ENCODE measurements at regions not wholly inside any gene's neighbourhood (a gene's known extent, or its start where the extent isn't known, plus 50 kb on each side); places are given as distances from the start of the nearest gene placed in this dataset.
"Not testable (repeated sequence)": the region's sequence is repeated elsewhere in the genome, so short reads cannot be mapped to it uniquely, and the experiment has no call there.

GRCh38 chr2:176892676-176893226, 319.8 kb upstream of the HNRNPA3 start:
- no peak overlapping the region for H3K4me3 ChIP-seq
- H3K4me1 ChIP-seq = no peaks in the 10 kb centered on the region
- peaks cover 0 to 19% (median 0%) of the 10 kb centered on the region in 7 donors for H3K27me3 ChIP-seq
- no peaks in the 10 kb centered on the region for H3K36me3 ChIP-seq
- 83 to 85% methylated on average over 2 of the region's 2 CpGs for WGBS, 2 donors
- TF ChIP-seq, protein P1, sequence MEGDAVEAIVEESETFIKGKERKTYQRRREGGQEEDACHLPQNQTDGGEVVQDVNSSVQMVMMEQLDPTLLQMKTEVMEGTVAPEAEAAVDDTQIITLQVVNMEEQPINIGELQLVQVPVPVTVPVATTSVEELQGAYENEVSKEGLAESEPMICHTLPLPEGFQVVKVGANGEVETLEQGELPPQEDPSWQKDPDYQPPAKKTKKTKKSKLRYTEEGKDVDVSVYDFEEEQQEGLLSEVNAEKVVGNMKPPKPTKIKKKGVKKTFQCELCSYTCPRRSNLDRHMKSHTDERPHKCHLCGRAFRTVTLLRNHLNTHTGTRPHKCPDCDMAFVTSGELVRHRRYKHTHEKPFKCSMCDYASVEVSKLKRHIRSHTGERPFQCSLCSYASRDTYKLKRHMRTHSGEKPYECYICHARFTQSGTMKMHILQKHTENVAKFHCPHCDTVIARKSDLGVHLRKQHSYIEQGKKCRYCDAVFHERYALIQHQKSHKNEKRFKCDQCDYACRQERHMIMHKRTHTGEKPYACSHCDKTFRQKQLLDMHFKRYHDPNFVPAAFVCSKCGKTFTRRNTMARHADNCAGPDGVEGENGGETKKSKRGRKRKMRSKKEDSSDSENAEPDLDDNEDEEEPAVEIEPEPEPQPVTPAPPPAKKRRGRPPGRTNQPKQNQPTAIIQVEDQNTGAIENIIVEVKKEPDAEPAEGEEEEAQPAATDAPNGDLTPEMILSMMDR (IDR thresholded peaks at IDR 0.05) = no peak
- intact Hi-C loops (cut with DNase I) = no loop called here
- DNase-seq (no peak), ATAC-seq (no peak)
- H3K9me3 ChIP-seq = no peaks in the 10 kb centered on the region
- H3K27ac ChIP-seq = no peak overlapping the region

GRCh38 chr2:176895158-176895557, 317.4 kb upstream of the HNRNPA3 start:
- Histone ChIP-seq H3K36me3 (no peaks in the 10 kb centered on the region), H3K27me3 (peaks cover 0 to 6% (median 0%) of the 10 kb centered on the region in 7 donors), H3K4me1 (no peaks in the 10 kb centered on the region), H3K4me3 (no peak overlapping the region), H3K27ac (no peak overlapping the region), H3K9me3 (peaks cover 0 to 9% (median 0%) of the 10 kb centered on the region in 11 donors)
- no peak for ATAC-seq
- TF ChIP-seq, protein P1 (IDR thresholded peaks at IDR 0.05) = no peak
- DNase-seq = no peak
- 81 to 82% methylated on average over 2 of the region's 2 CpGs for WGBS, 2 donors
- intact Hi-C loops (cut with DNase I) = no loop called here

GRCh38 chr2:176902454-176902853, 310.1 kb upstream of the HNRNPA3 start:
- Histone ChIP-seq H3K4me3 (no peak overlapping the region), H3K9me3 (peaks cover 0 to 9% (median 0%) of the 10 kb centered on the region in 11 donors), H3K27ac (no peak overlapping the region), H3K4me1 (no peaks in the 10 kb centered on the region), H3K27me3 (peaks cover 0 to 4% (median 0%) of the 10 kb centered on the region in 7 donors), H3K36me3 (no peaks in the 10 kb centered on the region)
- no peak for ATAC-seq
- TF ChIP-seq, protein P1 (IDR thresholded peaks at IDR 0.05) = no peak
- 75 to 77% methylated on average over 4 of the region's 4 CpGs for WGBS, 2 donors
- no peak for DNase-seq
- intact Hi-C loops (cut with DNase I) = no loop called here

DNA sequence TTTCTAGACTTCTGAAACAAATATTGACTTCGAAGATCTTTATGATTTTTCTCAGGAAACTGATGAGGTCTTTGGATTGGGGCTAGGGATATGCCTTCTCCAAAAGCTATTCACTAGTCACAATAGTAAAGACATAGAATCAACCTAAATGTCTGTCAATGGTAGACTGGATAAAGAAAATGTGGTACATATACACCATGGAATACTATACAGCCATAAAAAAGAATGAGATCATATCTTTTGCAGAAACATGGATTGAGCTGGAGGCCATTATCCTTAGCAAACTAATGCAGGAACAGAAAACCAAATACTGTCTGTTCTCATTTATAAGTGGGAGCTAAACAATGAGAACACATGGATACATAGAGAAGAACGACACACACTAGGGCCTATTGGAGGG, 308.5 kb upstream of the HNRNPA3 start:
- H3K27me3 ChIP-seq; H3K27ac ChIP-seq; H3K36me3 ChIP-seq; DNase-seq; ATAC-seq; H3K9me3 ChIP-seq; H3K4me1 ChIP-seq; H3K4me3 ChIP-seq; intact Hi-C loops (cut with DNase I): not testable (repeated sequence)
- 69 to 95% methylated on average over 2 of the region's 2 CpGs for WGBS, 2 donors

GRCh38 chr2:176907341-176907740, 305.3 kb upstream of the HNRNPA3 start:
- TF ChIP-seq, protein P1 (IDR thresholded peaks at IDR 0.05) = no peak
- no peaks in the 10 kb centered on the region for H3K4me1 ChIP-seq
- no peak overlapping the region for H3K4me3 ChIP-seq
- 56 to 72% methylated on average over 3 of the region's 3 CpGs for WGBS, 2 donors
- H3K27me3 ChIP-seq = peaks cover 0 to 24% (median 8%) of the 10 kb centered on the region in 7 donors
- H3K36me3 ChIP-seq = no peaks in the 10 kb centered on the region
- ATAC-seq (no peak), DNase-seq (no peak)
- no peaks in the 10 kb centered on the region for H3K9me3 ChIP-seq
- intact Hi-C loops (cut with DNase I) = no loop called here
- H3K27ac ChIP-seq = no peak overlapping the region

All from heart right ventricle (tissue), 16 donors.